Ascending aorta (tissue), 2 donors: ENCODE measurements at regions not wholly inside any gene's neighbourhood (a gene's known extent, or its start where the extent isn't known, plus 50 kb on each side); places are given as distances from the start of the nearest gene placed in this dataset.

Experiments
- DNase-seq, 2 donors: peaks; one replicate each; pipeline ENCODE4 v3.0.0-alpha.2; 2019; ENCODE audit warnings: low spot score in 2 of 2
- H3K27ac ChIP-seq, 2 donors: fragments of 200-600 bp; sonication (generic); one replicate each; pipeline ENCODE4 v1.5.1; 2016 to 2017; ENCODE audit warnings: mild to moderate bottlenecking in 1 of 2
- H3K27me3 ChIP-seq: fragments of 200-600 bp; sonication (generic); one replicate; pipeline ENCODE4 v1.5.1; 2017
- H3K36me3 ChIP-seq, 2 donors: fragments of 200-600 bp; sonication (generic); one replicate each; pipeline ENCODE4 v1.5.1; 2016
- H3K4me1 ChIP-seq, 2 donors: fragments of 200-600 bp; sonication (generic); one replicate each; pipeline ENCODE4 v1.5.1; 2016 to 2017; ENCODE audit warnings: mild to moderate bottlenecking in 1 of 2
- H3K4me3 ChIP-seq, 2 donors: fragments of 200-600 bp; sonication (generic); one replicate each; pipeline ENCODE4 v1.5.1; 2016 to 2017; ENCODE audit warnings: mild to moderate bottlenecking in 1 of 2
- H3K9me3 ChIP-seq, 2 donors: fragments of 200-600 bp; sonication (generic); one replicate each; pipeline ENCODE4 v1.5.1; 2016
- intact Hi-C: fragments of 100-400 bp; cut with DNase I; formaldehyde crosslinking; loops from one replicate; pipeline ENCODE4 v1.15.1; 2023
- TF ChIP-seq, protein P1 (sequence below), 3 experiments: fragments of 200-600 bp in 2 of 3; fragments of 450-650 bp in 1 of 3; sonication (generic) in 2 of 3; IDR thresholded peaks; one replicate each; pipeline ENCODE4 v1.5.1; 2016 to 2019; ENCODE audit warnings: antibody characterized with exemption in 3 of 3, mild to moderate bottlenecking in 1 of 3, moderate library complexity in 1 of 3

DNA sequence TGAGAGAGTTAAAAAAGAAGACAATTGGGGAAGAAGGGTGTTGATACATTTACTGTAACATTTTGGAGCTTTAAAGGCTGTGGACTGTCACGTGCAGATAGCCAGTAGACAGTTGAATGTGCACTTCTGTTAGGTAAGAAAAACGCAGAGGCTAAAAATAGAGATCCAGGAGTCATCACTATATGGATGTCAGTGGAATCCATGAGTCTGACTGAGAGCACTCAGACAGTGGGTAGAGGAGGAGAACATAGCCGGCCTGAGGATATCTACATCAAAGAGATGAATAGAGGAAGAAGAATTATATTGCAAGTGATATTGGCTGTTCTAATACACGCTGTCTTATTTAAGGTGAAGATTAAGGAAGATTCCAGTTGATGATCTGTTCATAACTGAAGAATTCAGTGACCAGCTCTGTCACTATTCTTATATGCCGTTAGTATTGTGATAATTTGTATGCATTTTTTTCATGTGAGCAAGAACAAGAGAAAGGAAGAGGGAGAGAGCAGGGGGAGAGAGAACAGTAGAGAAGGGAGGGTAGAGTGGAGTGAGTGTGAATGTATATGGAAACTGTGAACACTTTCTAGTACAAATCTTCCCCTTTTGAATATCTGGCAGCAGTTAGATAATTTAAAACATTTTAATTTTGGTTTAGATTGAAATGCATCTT lies 344.8 kb downstream of the CHRM3 start:
- H3K36me3 ChIP-seq, result no peaks in the 10 kb centered on the region
- H3K4me1 ChIP-seq, result no peaks in the 10 kb centered on the region
- H3K9me3 ChIP-seq, result no peaks in the 10 kb centered on the region
- intact Hi-C loops, result no loop called here
- H3K27me3 ChIP-seq, result no peaks in the 10 kb centered on the region
- H3K4me3 ChIP-seq, result no peak overlapping the region
- TF ChIP-seq, protein P1, sequence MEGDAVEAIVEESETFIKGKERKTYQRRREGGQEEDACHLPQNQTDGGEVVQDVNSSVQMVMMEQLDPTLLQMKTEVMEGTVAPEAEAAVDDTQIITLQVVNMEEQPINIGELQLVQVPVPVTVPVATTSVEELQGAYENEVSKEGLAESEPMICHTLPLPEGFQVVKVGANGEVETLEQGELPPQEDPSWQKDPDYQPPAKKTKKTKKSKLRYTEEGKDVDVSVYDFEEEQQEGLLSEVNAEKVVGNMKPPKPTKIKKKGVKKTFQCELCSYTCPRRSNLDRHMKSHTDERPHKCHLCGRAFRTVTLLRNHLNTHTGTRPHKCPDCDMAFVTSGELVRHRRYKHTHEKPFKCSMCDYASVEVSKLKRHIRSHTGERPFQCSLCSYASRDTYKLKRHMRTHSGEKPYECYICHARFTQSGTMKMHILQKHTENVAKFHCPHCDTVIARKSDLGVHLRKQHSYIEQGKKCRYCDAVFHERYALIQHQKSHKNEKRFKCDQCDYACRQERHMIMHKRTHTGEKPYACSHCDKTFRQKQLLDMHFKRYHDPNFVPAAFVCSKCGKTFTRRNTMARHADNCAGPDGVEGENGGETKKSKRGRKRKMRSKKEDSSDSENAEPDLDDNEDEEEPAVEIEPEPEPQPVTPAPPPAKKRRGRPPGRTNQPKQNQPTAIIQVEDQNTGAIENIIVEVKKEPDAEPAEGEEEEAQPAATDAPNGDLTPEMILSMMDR (IDR thresholded peaks at IDR 0.05), result no peak
- no peak overlapping the region for H3K27ac ChIP-seq
- DNase-seq, result no peak

DNA sequence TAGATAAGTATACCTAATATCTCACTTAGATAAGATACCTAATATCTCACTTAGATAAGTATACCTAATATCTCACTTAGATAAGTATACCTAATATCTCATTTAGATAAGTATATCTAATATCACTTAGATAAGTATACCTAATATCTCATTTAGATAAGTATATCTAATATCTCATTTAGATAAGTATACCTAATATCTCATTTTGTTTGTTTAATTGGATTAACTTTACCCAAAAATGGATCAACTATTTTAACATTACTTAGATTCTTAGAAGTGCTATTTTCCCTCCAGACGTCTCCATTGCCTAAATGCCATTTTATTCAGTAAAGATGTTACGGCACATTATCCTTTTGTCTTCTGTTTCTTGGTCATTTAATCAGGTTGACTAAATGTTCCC lies 346.4 kb downstream of the CHRM3 start:
- intact Hi-C loops, result no loop called here
- TF ChIP-seq, protein P1 (IDR thresholded peaks at IDR 0.05), result no peak
- Histone ChIP-seq H3K4me1 (no peaks in the 10 kb centered on the region), H3K36me3 (no peaks in the 10 kb centered on the region), H3K27ac (no peak overlapping the region), H3K27me3 (no peaks in the 10 kb centered on the region), H3K9me3 (no peaks in the 10 kb centered on the region), H3K4me3 (no peak overlapping the region)
- DNase-seq, result no peak

DNA sequence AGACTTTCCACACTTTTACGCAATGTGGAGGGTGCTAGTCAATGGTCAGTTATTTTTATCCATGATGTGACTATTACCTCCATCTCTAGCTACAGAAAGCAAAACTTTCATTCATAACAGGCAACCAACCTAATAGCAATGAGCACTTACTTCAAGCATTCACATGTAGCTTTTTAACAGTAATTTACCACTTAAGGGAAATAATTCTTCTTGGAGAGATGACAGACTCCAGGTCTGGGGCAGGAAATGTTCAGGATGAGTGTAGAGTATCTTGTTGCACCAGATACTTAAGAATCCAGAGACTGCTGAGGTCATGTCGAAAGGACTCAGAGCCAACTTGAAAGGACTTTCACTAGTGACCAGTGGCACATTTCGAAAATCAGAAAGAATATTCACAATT lies 347.6 kb downstream of the CHRM3 start:
- DNase-seq, result no peak
- H3K27me3 ChIP-seq, result no peaks in the 10 kb centered on the region
- no peaks in the 10 kb centered on the region for H3K9me3 ChIP-seq
- intact Hi-C loops, result no loop called here
- no peaks in the 10 kb centered on the region for H3K36me3 ChIP-seq
- H3K27ac ChIP-seq, result no peak overlapping the region
- no peak overlapping the region for H3K4me3 ChIP-seq
- TF ChIP-seq, protein P1 (IDR thresholded peaks at IDR 0.05), result no peak
- H3K4me1 ChIP-seq, result no peaks in the 10 kb centered on the region

DNA sequence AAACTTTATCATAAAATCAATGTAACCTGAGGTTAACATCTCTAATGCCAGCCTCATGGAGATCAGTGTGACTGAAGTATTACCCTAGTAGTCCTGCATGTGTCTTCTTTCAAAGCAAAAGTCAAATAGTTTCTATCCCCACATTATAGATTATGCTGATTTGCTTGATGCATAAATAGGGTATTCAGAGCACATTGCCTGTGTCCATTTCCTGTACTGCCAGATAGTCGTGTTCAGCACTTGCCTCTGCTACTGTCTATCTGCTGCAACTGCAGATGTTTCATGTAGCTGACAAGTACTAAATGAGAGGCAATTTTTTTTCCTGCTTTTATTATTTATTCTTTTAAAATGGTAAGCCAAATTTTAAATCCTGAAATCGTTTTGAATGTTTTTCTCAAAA lies 348.7 kb downstream of the CHRM3 start:
- H3K36me3 ChIP-seq, result no peaks in the 10 kb centered on the region
- no peak overlapping the region for H3K4me3 ChIP-seq
- no peaks in the 10 kb centered on the region for H3K4me1 ChIP-seq
- intact Hi-C loops, result no loop called here
- no peak for DNase-seq
- no peaks in the 10 kb centered on the region for H3K27me3 ChIP-seq
- TF ChIP-seq, protein P1 (IDR thresholded peaks at IDR 0.05), result no peak
- no peak overlapping the region for H3K27ac ChIP-seq
- no peaks in the 10 kb centered on the region for H3K9me3 ChIP-seq

DNA sequence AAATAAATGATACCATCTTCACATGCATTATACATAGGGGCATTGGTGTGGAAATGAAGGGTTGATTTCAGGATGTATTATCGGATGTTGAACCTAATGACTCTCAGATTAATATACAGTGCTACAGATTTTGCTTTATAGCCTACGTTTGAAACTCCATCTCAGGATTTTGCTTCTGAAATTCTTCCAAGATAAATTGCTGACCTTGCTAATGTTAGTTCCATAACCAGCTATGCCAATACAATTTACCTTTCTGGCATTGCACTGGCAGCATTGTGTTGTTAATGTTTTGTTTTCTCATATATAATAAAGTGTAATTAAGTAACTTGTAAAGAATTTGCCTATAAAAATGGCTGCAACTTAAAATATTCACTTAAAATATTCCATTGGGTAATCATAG lies 350.1 kb downstream of the CHRM3 start:
- H3K27me3 ChIP-seq, result no peaks in the 10 kb centered on the region
- no peaks in the 10 kb centered on the region for H3K4me1 ChIP-seq
- no peak overlapping the region for H3K4me3 ChIP-seq
- TF ChIP-seq, protein P1 (IDR thresholded peaks at IDR 0.05), result no peak
- intact Hi-C loops, result no loop called here
- H3K27ac ChIP-seq, result no peak overlapping the region
- no peak for DNase-seq
- no peaks in the 10 kb centered on the region for H3K9me3 ChIP-seq
- no peaks in the 10 kb centered on the region for H3K36me3 ChIP-seq

DNA sequence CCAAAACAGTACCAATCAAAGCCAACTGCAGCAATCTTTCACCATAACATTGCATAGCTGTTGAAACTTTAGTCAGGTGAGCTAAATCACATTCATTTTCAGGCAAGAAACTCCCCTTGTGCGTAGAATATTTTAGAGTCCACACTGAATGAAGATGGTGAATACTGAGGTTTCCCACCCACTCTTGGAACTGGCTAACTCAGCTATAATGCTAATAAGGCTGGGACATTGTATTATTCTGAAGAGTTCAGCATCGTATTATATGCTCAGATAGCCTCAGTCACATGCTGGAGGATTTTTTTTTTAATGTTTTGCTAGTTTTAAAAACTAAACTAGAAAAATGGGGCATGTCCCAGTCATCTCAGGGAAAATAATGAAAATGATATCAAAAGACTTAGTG lies 352.3 kb upstream of the FMN2 start:
- no peaks in the 10 kb centered on the region for H3K36me3 ChIP-seq
- TF ChIP-seq, protein P1 (IDR thresholded peaks at IDR 0.05), result no peak
- H3K27me3 ChIP-seq, result no peaks in the 10 kb centered on the region
- no peak overlapping the region for H3K27ac ChIP-seq
- no peaks in the 10 kb centered on the region for H3K9me3 ChIP-seq
- no peaks in the 10 kb centered on the region for H3K4me1 ChIP-seq
- H3K4me3 ChIP-seq, result no peak overlapping the region
- no peak for DNase-seq
- intact Hi-C loops, result no loop called here
